ENCODE measurements at regions not wholly inside any gene's neighbourhood (a gene's known extent, or its start where the extent isn't known, plus 50 kb on each side); places are given as distances from the start of the nearest gene placed in this dataset.

- dilution Hi-C loops (cut with HindIII; ENCODE audit: low sequenced_read_pairs, unreplicated experiment): no loop called here
These were observed 120.3 kb upstream of the PRR20G start for GRCh38 chr3:127408022-127408683.

More at GRCh38 chr3:127408022-127408683, 120.3 kb upstream of the PRR20G start:
- H3K18ac ChIP-seq (ENCODE audit: low read depth, low read length): no peak overlapping the region
- H3K27ac ChIP-seq (ENCODE audit: insufficient read depth, low read length): no peak overlapping the region
- DNase-seq (no peak), ATAC-seq (ENCODE audit: low read depth) (no peak)
- no peaks in the 10 kb centered on the region for H3K9me1 ChIP-seq (ENCODE audit: insufficient read depth, low read length)
- H3K4me2 ChIP-seq (ENCODE audit: low read depth, low read length): no peak overlapping the region
- CTCF ChIA-PET: no interaction called here
- intact Hi-C loops (cut with micrococcal nuclease) (no loop called here), in situ Hi-C loops (cut with MboI; ENCODE audit: low sequenced_read_pairs) (no loop called here)
- no peak overlapping the region for H2BK20ac ChIP-seq (ENCODE audit: low read depth, low read length)
- POLR2A ChIA-PET (ENCODE audit: unreplicated experiment): no interaction called here
- H4K8ac ChIP-seq (ENCODE audit: low read depth in 2 of 2, low read length in 2 of 2): no peak overlapping the region
- H3K79me1 ChIP-seq (ENCODE audit: low read depth in 1 of 2, low read length in 2 of 2): no peaks in the 10 kb centered on the region
- no peak overlapping the region for H4K91ac ChIP-seq (ENCODE audit: insufficient read depth, low read depth, low read length)
- H3K56ac ChIP-seq (ENCODE audit: extremely low read depth, insufficient read depth, low read length): no peak overlapping the region
- H2BK15ac ChIP-seq (ENCODE audit: low read depth, low read length): no peak overlapping the region
- no peaks in the 10 kb centered on the region for H3K9me3 ChIP-seq (ENCODE audit: control insufficient read depth, insufficient read depth, low read length)
- WGBS, 2 experiments (ENCODE audit: extremely low coverage in 2 of 2, insufficient read length in 1 of 2): 53% methylated on average over 7 of the region's 15 CpGs; no CpG with 5 or more reads in 1 of the 2 experiments
- peaks cover 31% of the 10 kb centered on the region for H3K27me3 ChIP-seq (ENCODE audit: control insufficient read depth, insufficient read depth, low read length)
- no peak overlapping the region for H2BK5ac ChIP-seq (ENCODE audit: low read depth, low read length, poor library complexity, severe bottlenecking)
- no peaks in the 10 kb centered on the region for H4K20me1 ChIP-seq (ENCODE audit: insufficient read depth, low read length)
- H3K4ac ChIP-seq (ENCODE audit: low read depth, low read length): no peak overlapping the region
- H3K4me1 ChIP-seq (ENCODE audit: control insufficient read depth, insufficient read depth, low read length): no peaks in the 10 kb centered on the region
- H2AK5ac ChIP-seq (ENCODE audit: low read depth, low read length): no peak overlapping the region
- H3K23ac ChIP-seq (ENCODE audit: low read depth, low read length): no peak overlapping the region
- no peak overlapping the region for H3K4me3 ChIP-seq (ENCODE audit: insufficient read depth, low read depth, low read length)
- no peak overlapping the region for H3K9ac ChIP-seq (ENCODE audit: low read depth, low read length)
- no peak overlapping the region for H3K14ac ChIP-seq (replicated peaks; ENCODE audit: low read depth, low read length)
- no peaks in the 10 kb centered on the region for H3K36me3 ChIP-seq (ENCODE audit: control insufficient read depth, insufficient read depth, low read length)
- no peak overlapping the region for H2AFZ ChIP-seq (replicated peaks; ENCODE audit: low read length, poor library complexity)
- TF ChIP-seq SMC3 (IDR thresholded peaks at IDR 0.05; ENCODE audit: low read depth, low read length) (no peak), USF2 (IDR thresholded peaks at IDR 0.05; ENCODE audit: low read depth, low read length) (no peak), RFX5 (IDR thresholded peaks at IDR 0.05; ENCODE audit: low read depth, low read length) (no peak), CEBPB (IDR thresholded peaks at IDR 0.05; ENCODE audit: low read depth, low read length) (no peak), POLR2A (IDR thresholded peaks at IDR 0.05; ENCODE audit: low read depth, low read length) (no peak), NFE2L2 (IDR thresholded peaks at IDR 0.05; ENCODE audit: low read depth, low read length) (no peak), RAD21 (IDR thresholded peaks at IDR 0.05; ENCODE audit: low read length) (no peak), BHLHE40 (IDR thresholded peaks at IDR 0.05; ENCODE audit: low read depth, low read length) (no peak), CHD1 (IDR thresholded peaks at IDR 0.05; ENCODE audit: low read depth, low read length) (no peak), ELK1 (IDR thresholded peaks at IDR 0.05; ENCODE audit: borderline replicate concordance, low read depth, low read length) (no peak), FOS (IDR thresholded peaks at IDR 0.05; ENCODE audit: low read depth, low read length) (no peak), CTCF (conservative IDR thresholded peaks at IDR 0.05; ENCODE audit: low read depth, low read length) (no peak), MAFK (IDR thresholded peaks at IDR 0.05; ENCODE audit: low read depth, low read length) (no peak)
- no peak overlapping the region for H2AK9ac ChIP-seq (replicated peaks; ENCODE audit: low read depth, low read length, poor library complexity)
- H2BK120ac ChIP-seq (ENCODE audit: low read depth, low read length): no peak overlapping the region
- H4K5ac ChIP-seq (ENCODE audit: low read depth, low read length): no peak overlapping the region
- BruUV-seq (replicated peaks): no TSS peak

Measured in IMR-90 (cell line).